Neural crest cell (in vitro differentiated cells): ENCODE measurements at regions not wholly inside any gene's neighbourhood (a gene's known extent, or its start where the extent isn't known, plus 50 kb on each side); places are given as distances from the start of the nearest gene placed in this dataset.
A peak's percentile ranks its signal among the peaks of the same experiment; 100 is the strongest.
"Not testable (repeated sequence)": the region's sequence is repeated elsewhere in the genome, so short reads cannot be mapped to it uniquely, and the experiment has no call there.

ENCODE experiments used
- DNase-seq: peaks from one replicate; pipeline ENCODE4 v3.0.0; 2021; ENCODE audit warnings: low read depth, mixed read lengths, low spot score
- H3K27ac Mint-ChIP-seq: one replicate; pipeline ENCODE4 v1.8.0; 2021; ENCODE audit warnings: mild to moderate bottlenecking, mixed read lengths; ENCODE audit not compliant: unreplicated experiment
- H3K27me3 Mint-ChIP-seq: 2 replicates; pipeline ENCODE4 v1.8.0; 2021; ENCODE audit warnings: low read depth, mild to moderate bottlenecking, mixed read lengths
- H3K36me3 Mint-ChIP-seq: 2 replicates; pipeline ENCODE4 v1.8.0; 2021; ENCODE audit warnings: low read depth, mild to moderate bottlenecking, mixed read lengths
- H3K4me1 Mint-ChIP-seq: 2 replicates; pipeline ENCODE4 v1.8.0; 2021; ENCODE audit warnings: mixed read lengths
- H3K4me3 Mint-ChIP-seq: one replicate; pipeline ENCODE4 v1.8.0; 2021; ENCODE audit warnings: mild to moderate bottlenecking, mixed read lengths
- H3K9me3 Mint-ChIP-seq: 2 replicates; pipeline ENCODE4 v1.8.0; 2021; ENCODE audit warnings: mixed read lengths
- TF ChIP-seq, protein P1 (sequence below): fragments of 200-600 bp; sonication (generic); conservative IDR thresholded peaks from 2 replicates; pipeline ENCODE4 v1.5.0; 2021; ENCODE audit warnings: antibody characterized with exemption, mild to moderate bottlenecking

DNA sequence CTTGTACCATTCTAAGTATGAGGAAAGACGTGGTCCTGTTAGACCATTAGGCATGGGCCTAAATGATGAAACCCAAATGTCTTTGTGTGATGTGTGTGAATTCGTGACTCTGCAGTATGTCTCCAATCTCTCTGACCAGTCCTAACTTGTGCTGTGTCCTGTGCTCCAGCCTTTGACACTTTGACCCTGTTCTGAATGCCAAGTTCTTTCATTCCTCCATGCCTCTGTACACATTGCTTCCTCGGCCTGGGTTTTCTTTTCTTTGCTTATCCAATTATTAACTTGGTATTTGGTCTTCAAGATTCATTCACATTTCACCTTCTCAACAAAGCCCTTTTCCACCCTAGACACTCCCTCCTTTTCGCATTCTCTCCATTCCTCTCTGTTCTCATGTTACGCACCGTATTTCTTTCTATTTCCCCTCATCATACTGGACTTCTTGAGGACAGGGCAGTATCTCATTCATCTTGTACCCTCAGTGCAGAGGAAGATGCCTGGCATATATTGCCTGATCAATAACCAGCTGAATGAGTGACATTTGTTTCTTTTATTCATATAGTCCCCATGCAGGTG is 138.7 kb downstream of the F11 start:
- no peak overlapping the region for H3K27ac Mint-ChIP-seq
- peaks cover 7% of the 10 kb centered on the region for H3K4me1 Mint-ChIP-seq
- TF ChIP-seq, protein P1, sequence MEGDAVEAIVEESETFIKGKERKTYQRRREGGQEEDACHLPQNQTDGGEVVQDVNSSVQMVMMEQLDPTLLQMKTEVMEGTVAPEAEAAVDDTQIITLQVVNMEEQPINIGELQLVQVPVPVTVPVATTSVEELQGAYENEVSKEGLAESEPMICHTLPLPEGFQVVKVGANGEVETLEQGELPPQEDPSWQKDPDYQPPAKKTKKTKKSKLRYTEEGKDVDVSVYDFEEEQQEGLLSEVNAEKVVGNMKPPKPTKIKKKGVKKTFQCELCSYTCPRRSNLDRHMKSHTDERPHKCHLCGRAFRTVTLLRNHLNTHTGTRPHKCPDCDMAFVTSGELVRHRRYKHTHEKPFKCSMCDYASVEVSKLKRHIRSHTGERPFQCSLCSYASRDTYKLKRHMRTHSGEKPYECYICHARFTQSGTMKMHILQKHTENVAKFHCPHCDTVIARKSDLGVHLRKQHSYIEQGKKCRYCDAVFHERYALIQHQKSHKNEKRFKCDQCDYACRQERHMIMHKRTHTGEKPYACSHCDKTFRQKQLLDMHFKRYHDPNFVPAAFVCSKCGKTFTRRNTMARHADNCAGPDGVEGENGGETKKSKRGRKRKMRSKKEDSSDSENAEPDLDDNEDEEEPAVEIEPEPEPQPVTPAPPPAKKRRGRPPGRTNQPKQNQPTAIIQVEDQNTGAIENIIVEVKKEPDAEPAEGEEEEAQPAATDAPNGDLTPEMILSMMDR = no peak
- peaks cover 3% of the 10 kb centered on the region for H3K36me3 Mint-ChIP-seq
- peaks cover 4% of the 10 kb centered on the region for H3K9me3 Mint-ChIP-seq
- no peak for DNase-seq
- no peaks in the 10 kb centered on the region for H3K27me3 Mint-ChIP-seq
- H3K4me3 Mint-ChIP-seq = no peak overlapping the region

DNA sequence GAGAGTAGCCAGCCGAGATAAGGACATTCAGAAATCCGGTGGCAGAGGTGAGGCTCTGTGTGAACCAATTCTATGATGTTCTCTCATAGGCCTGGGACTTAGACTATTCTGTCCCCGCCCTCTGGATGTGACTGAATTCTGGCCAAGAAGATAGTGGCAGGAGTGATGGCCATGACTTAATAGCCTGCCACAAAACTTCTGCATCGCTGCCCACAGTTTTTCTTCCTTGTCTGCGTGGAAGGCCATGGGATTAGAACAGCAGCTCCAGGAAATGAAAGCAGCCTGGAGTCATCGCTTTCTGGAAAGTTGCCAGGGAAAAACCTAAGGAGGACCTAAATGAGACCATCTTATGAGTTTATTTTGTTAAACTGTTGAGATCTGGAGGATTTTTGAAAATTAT is 134.7 kb downstream of the F11 start:
- TF ChIP-seq, protein P1 = no peak
- peaks cover 7% of the 10 kb centered on the region for H3K4me1 Mint-ChIP-seq
- no peaks in the 10 kb centered on the region for H3K36me3 Mint-ChIP-seq
- H3K27ac Mint-ChIP-seq = no peak overlapping the region
- H3K27me3 Mint-ChIP-seq = no peaks in the 10 kb centered on the region
- DNase-seq = no peak
- H3K4me3 Mint-ChIP-seq = no peak overlapping the region
- peaks cover 2% of the 10 kb centered on the region for H3K9me3 Mint-ChIP-seq

DNA sequence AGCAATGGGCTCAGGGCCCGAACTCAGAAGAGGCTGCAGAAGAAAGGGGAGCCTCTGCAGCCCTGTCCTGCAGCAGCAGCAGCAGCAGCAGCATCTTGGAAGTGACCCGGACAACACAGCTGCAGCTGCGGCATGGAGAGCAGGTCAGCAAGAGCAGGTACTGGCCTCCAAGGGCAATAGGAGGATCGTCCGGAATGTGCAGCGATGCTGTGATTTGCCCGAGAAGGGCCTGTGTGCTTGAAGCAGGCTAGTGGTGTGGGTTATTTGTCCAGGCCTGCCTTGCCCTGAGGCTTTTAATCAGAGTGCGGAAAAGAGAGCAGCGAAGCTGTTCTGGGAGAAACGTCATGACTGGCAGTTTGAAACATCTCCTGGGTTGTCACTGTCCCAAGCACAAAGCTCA is 126.0 kb downstream of the F11 start:
- Mint-ChIP-seq H3K4me1 (no peaks in the 10 kb centered on the region), H3K9me3 (no peaks in the 10 kb centered on the region), H3K36me3 (no peaks in the 10 kb centered on the region), H3K4me3 (no peak overlapping the region), H3K27ac (peak overlapping the region; percentile 24), H3K27me3 (no peaks in the 10 kb centered on the region)
- DNase-seq = no peak
- TF ChIP-seq, protein P1 = no peak

DNA sequence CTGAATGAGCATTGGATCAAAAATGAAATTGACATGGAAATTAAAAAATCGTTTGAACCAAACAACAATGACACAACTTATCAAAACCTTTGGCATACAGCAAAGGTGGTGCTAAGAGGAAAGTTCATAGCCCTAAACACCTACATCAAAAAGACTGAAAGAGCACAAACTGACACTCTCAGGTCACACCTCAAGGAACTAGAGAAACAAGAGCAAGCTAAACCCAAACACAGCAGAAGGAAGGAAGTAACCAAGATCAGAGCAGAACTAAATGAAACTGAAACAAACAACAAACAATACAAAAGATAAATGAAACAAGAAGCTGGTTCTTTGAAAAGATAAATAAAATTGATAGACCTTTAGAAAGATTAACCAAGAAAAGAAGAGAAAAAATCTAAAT is 118.3 kb downstream of the F11 start:
- not testable (repeated sequence) for H3K4me3 Mint-ChIP-seq, DNase-seq, H3K4me1 Mint-ChIP-seq, H3K36me3 Mint-ChIP-seq, H3K27ac Mint-ChIP-seq, H3K27me3 Mint-ChIP-seq
- peaks cover 16% of the 10 kb centered on the region for H3K9me3 Mint-ChIP-seq

DNA sequence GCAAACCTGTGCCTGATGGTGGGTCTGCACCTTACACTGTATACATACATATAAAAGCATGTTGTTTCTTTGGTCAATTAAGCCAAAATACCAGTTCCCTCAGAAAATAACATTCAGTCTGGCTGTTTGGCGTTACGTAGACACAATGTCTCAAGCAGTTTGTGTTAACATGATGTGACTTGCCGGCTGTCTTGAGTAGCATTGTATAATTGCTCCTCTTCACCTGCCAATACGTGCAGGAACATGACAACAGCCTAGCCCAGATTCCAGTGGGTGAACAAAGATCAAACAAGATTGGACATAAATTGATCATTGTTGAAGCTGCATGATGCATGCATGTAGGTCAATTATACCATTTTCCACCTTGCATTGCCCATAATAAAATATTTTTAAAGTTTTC is 102.3 kb downstream of the F11 start:
- Mint-ChIP-seq H3K36me3 (peaks cover 18% of the 10 kb centered on the region), H3K4me1 (no peaks in the 10 kb centered on the region), H3K27ac (no peak overlapping the region), H3K4me3 (no peak overlapping the region), H3K27me3 (no peaks in the 10 kb centered on the region), H3K9me3 (peaks cover 22% of the 10 kb centered on the region)
- no peak for DNase-seq
- TF ChIP-seq, protein P1 = no peak

DNA sequence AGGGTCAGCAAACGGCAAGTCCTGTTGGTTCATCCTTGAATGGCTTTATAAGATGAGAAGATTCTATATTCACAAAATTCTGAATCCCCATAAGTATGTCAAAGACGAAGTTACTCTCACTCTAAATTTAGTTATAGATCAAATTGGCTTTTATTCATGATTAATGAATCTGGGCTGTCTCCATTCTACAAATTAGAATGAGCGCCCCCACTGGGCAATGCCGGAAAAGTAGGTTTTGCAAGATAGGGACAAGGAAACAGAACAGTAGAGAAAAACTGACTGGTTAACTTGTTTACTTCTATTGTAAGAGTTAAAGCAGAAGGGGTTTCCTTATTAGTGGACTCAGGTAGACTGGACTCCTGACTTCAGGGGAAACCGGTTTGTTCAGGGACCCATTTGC is 100.3 kb downstream of the F11 start:
- H3K9me3 Mint-ChIP-seq = peaks cover 26% of the 10 kb centered on the region
- TF ChIP-seq, protein P1 = no peak
- H3K4me1 Mint-ChIP-seq = no peaks in the 10 kb centered on the region

More for the DNA sequence above, 100.3 kb downstream of the F11 start:
- Mint-ChIP-seq H3K4me3 (no peak overlapping the region), H3K27ac (no peak overlapping the region), H3K36me3 (peaks cover 18% of the 10 kb centered on the region), H3K27me3 (no peaks in the 10 kb centered on the region)
- DNase-seq = no peak
